PC-9 (cell line): ENCODE measurements at regions not wholly inside any gene's neighbourhood (a gene's known extent, or its start where the extent isn't known, plus 50 kb on each side); places are given as distances from the start of the nearest gene placed in this dataset.

Experiments
- BruUV-seq: library from RNA; stranded (reverse); fragments of 400-500 nt; replicated peaks from 2 replicates; lab custom pipeline; 2021; lab: Mats Ljungman, UMichigan
- CTCF ChIA-PET: fragments of 300-600 bp; sonication (Branson Sonifier 250); formaldehyde crosslinking; loops from one replicate; lab custom pipeline; 2022; ENCODE audit warnings: antibody characterized with exemption; lab: Charles Lee
- POLR2A ChIA-PET: fragments of 300-600 bp; sonication (Branson Sonifier 250); formaldehyde crosslinking; loops from one replicate; lab custom pipeline; 2022; ENCODE audit warnings: antibody characterized with exemption; ENCODE audit not compliant: unreplicated experiment; lab: Charles Lee
- DNase-seq, 2 experiments: peaks; one replicate each; pipeline versions ENCODE4 v3.0.0 to v3.0.0-alpha.2; 2015 to 2022; ENCODE audit warnings: mixed read lengths in 1 of 2
- H2AFZ ChIP-seq: fragments of 200-600 bp; sonication (generic); 2 replicates; pipeline ENCODE4 v1.8.1; 2017; ENCODE audit warnings: antibody characterized with exemption
- H3F3A ChIP-seq: fragments of 200-600 bp; sonication (generic); 2 replicates; pipeline ENCODE4 v1.8.1; 2017; ENCODE audit warnings: antibody characterized with exemption, mild to moderate bottlenecking, low read depth; ENCODE audit not compliant: insufficient read depth
- H3K27ac ChIP-seq: fragments of 200-600 bp; sonication (generic); 2 replicates; pipeline ENCODE4 v1.6.1; 2016; ENCODE audit warnings: mixed run types
- H3K27me3 ChIP-seq: fragments of 200-600 bp; sonication (generic); 2 replicates; pipeline ENCODE4 v1.6.1; 2016; ENCODE audit warnings: low read depth, mixed run types; ENCODE audit not compliant: insufficient read depth
- H3K36me3 ChIP-seq: fragments of 200-600 bp; sonication (generic); 2 replicates; pipeline ENCODE4 v1.6.1; 2016; ENCODE audit warnings: low read depth, mixed run types
- H3K4me1 ChIP-seq: fragments of 200-600 bp; sonication (generic); replicated peaks from 2 replicates; pipeline ENCODE4 v1.6.1; 2016; ENCODE audit warnings: mixed run types; ENCODE audit not compliant: insufficient read depth
- H3K4me2 ChIP-seq: fragments of 200-600 bp; sonication (generic); 2 replicates; pipeline ENCODE4 v1.6.1; 2017; ENCODE audit warnings: mixed run types
- H3K4me3 ChIP-seq: fragments of 200-600 bp; sonication (generic); 2 replicates; pipeline ENCODE4 v1.6.1; 2016; ENCODE audit warnings: mixed run types
- H3K79me2 ChIP-seq: fragments of 200-600 bp; sonication (generic); 2 replicates; pipeline ENCODE4 v1.6.1; 2017; ENCODE audit warnings: low read depth, mixed run types
- H3K9me2 ChIP-seq: fragments of 200-600 bp; sonication (generic); 2 replicates; pipeline ENCODE4 v1.8.1; 2017; ENCODE audit warnings: mild to moderate bottlenecking; ENCODE audit not compliant: insufficient read depth
- H3K9me3 ChIP-seq: fragments of 200-600 bp; sonication (generic); 2 replicates; pipeline ENCODE4 v1.8.1; 2016; ENCODE audit warnings: low read depth; ENCODE audit not compliant: insufficient read depth
- H4K20me1 ChIP-seq: fragments of 200-600 bp; sonication (generic); 2 replicates; pipeline ENCODE4 v1.8.1; 2017; ENCODE audit not compliant: insufficient read depth
- CTCF ChIP-seq: fragments of 200-600 bp; sonication (generic); conservative IDR thresholded peaks from 2 replicates; pipeline ENCODE4 v1.6.1; 2017; ENCODE audit warnings: mixed run types, antibody characterized with exemption, mild to moderate bottlenecking, moderate library complexity
- EZH2 ChIP-seq: fragments of 200-600 bp; sonication (generic); IDR thresholded peaks from 2 replicates; pipeline ENCODE4 v1.8.0; 2017; ENCODE audit warnings: antibody characterized with exemption, low read depth
- intact Hi-C: fragments of 100-400 bp; cut with micrococcal nuclease; formaldehyde crosslinking; loops from one replicate; pipeline ENCODE4 v1.10.0; 2022; ENCODE audit not compliant: unreplicated experiment

GRCh38 chr6:82078286-82078908 is 169.1 kb downstream of the IBTK start:
- Histone ChIP-seq H3K4me2 (no peak overlapping the region), H4K20me1 (no peaks in the 10 kb centered on the region), H3K36me3 (no peaks in the 10 kb centered on the region), H3K79me2 (no peaks in the 10 kb centered on the region), H3K9me3 (no peaks in the 10 kb centered on the region), H3F3A (no peaks in the 10 kb centered on the region), H3K4me1 (no peaks in the 10 kb centered on the region), H3K4me3 (no peak overlapping the region), H2AFZ (no peak overlapping the region), H3K9me2 (no peaks in the 10 kb centered on the region), H3K27ac (no peak overlapping the region), H3K27me3 (no peaks in the 10 kb centered on the region)
- BruUV-seq, result no TSS peak
- ChIA-PET POLR2A (no interaction called here), CTCF (no interaction called here)
- TF ChIP-seq EZH2, result no peak
- TF ChIP-seq CTCF, result no peak
- intact Hi-C loops, result no loop called here
- DNase-seq, result no peak

GRCh38 chr6:82076916-82077315 is 170.6 kb downstream of the IBTK start:
- CTCF ChIA-PET, result no interaction called here
- POLR2A ChIA-PET, result no interaction called here
- intact Hi-C loops, result no loop called here
- no peak for DNase-seq
- H3K4me2 ChIP-seq, result no peak overlapping the region
- no peaks in the 10 kb centered on the region for H3K79me2 ChIP-seq
- no peaks in the 10 kb centered on the region for H3K9me2 ChIP-seq
- no peaks in the 10 kb centered on the region for H3K4me1 ChIP-seq
- H3K27ac ChIP-seq, result no peak overlapping the region
- no peak overlapping the region for H2AFZ ChIP-seq
- H3K4me3 ChIP-seq, result no peak overlapping the region
- no peak for TF ChIP-seq CTCF
- no peak for TF ChIP-seq EZH2
- H3F3A ChIP-seq, result no peaks in the 10 kb centered on the region
- BruUV-seq, result no TSS peak
- H3K9me3 ChIP-seq, result no peaks in the 10 kb centered on the region
- no peaks in the 10 kb centered on the region for H3K36me3 ChIP-seq
- no peaks in the 10 kb centered on the region for H3K27me3 ChIP-seq
- no peaks in the 10 kb centered on the region for H4K20me1 ChIP-seq

- no peak for DNase-seq
- H3K9me3 ChIP-seq, result no peaks in the 10 kb centered on the region
- no peaks in the 10 kb centered on the region for H3K36me3 ChIP-seq
- H3K9me2 ChIP-seq, result no peaks in the 10 kb centered on the region
- no peak overlapping the region for H3K4me3 ChIP-seq
- POLR2A ChIA-PET, result no interaction called here
- CTCF ChIA-PET, result no interaction called here
- H3F3A ChIP-seq, result no peaks in the 10 kb centered on the region
- no peaks in the 10 kb centered on the region for H4K20me1 ChIP-seq
- H3K4me2 ChIP-seq, result no peak overlapping the region
- BruUV-seq, result no TSS peak
- TF ChIP-seq EZH2 (no peak), CTCF (no peak)
- intact Hi-C loops, result no loop called here
- no peak overlapping the region for H3K27ac ChIP-seq
- no peaks in the 10 kb centered on the region for H3K4me1 ChIP-seq
- no peaks in the 10 kb centered on the region for H3K79me2 ChIP-seq
- no peaks in the 10 kb centered on the region for H3K27me3 ChIP-seq
- H2AFZ ChIP-seq, result no peak overlapping the region
These were observed 173.0 kb downstream of the IBTK start for GRCh38 chr6:82074556-82074955.
